ENCODE measurements at regions not wholly inside any gene's neighbourhood (a gene's known extent, or its start where the extent isn't known, plus 50 kb on each side); places are given as distances from the start of the nearest gene placed in this dataset.

GRCh38 chr10:20405761-20406160 is 491.4 kb downstream of the NEBL start:
- no peak overlapping the region for H3K4me3 ChIP-seq (ENCODE audit: low read depth in 1 of 3, low read length in 3 of 3)
- TF ChIP-seq ATF3 (IDR thresholded peaks at IDR 0.05) (no peak), CTCF (IDR thresholded peaks at IDR 0.05; ENCODE audit: low read depth, low read length, missing input control) (no peak), REST (IDR thresholded peaks at IDR 0.05) (no peak), FOXA2 (IDR thresholded peaks at IDR 0.05) (no peak), MAX (IDR thresholded peaks at IDR 0.05) (no peak), TAF1 (conservative IDR thresholded peaks at IDR 0.05) (no peak), SP1 (IDR thresholded peaks at IDR 0.05) (no peak), YY1 (IDR thresholded peaks at IDR 0.05) (no peak)
- H3K9ac ChIP-seq (ENCODE audit: low read depth in 1 of 2, low read length in 2 of 2) = no peak overlapping the region
- WGBS = 72% methylated on average over 4 of the region's 4 CpGs
- no peaks in the 10 kb centered on the region for H3K9me3 ChIP-seq (ENCODE audit: control insufficient read depth in 4 of 4, low read length in 3 of 4)
- DNase-seq (ENCODE audit: low spot score) = no peak
- no peak overlapping the region for H3K27ac ChIP-seq (ENCODE audit: low read depth in 1 of 2, low read length in 2 of 2)
- H3K4me1 ChIP-seq (ENCODE audit: control insufficient read depth in 4 of 4, insufficient read depth in 4 of 4, low read length in 3 of 4) = no peaks in the 10 kb centered on the region
- no peaks in the 10 kb centered on the region for H3K27me3 ChIP-seq (ENCODE audit: control insufficient read depth in 4 of 4, insufficient read depth in 4 of 4, low read length in 3 of 4)
- H3K36me3 ChIP-seq (ENCODE audit: control insufficient read depth in 4 of 4, insufficient read depth in 3 of 4, low read depth in 1 of 4, low read length in 3 of 4) = no peaks in the 10 kb centered on the region

- DNase-seq (ENCODE audit: low spot score) = no peak
- no peaks in the 10 kb centered on the region for H3K4me1 ChIP-seq (ENCODE audit: control insufficient read depth in 4 of 4, insufficient read depth in 4 of 4, low read length in 3 of 4)
- TF ChIP-seq RAD21 (IDR thresholded peaks at IDR 0.05) = no peak
- no peak for TF ChIP-seq SP1 (IDR thresholded peaks at IDR 0.05)
- TF ChIP-seq FOXA2 (IDR thresholded peaks at IDR 0.05) = no peak
- no peak for TF ChIP-seq NR2F2 (IDR thresholded peaks at IDR 0.05)
- TF ChIP-seq ATF3 (IDR thresholded peaks at IDR 0.05) = no peak
- no peak for TF ChIP-seq CTCF (IDR thresholded peaks at IDR 0.05; ENCODE audit: low read depth, low read length, missing input control)
- no peak for TF ChIP-seq EGR1 (IDR thresholded peaks at IDR 0.05; ENCODE audit: low read depth in 2 of 2)
- TF ChIP-seq RXRA (IDR thresholded peaks at IDR 0.05) = no peak
- TF ChIP-seq FOXA1 (IDR thresholded peaks at IDR 0.05) = no peak
- TF ChIP-seq JUND (IDR thresholded peaks at IDR 0.05) = no peak
- H3K27ac ChIP-seq (ENCODE audit: low read depth in 1 of 2, low read length in 2 of 2) = no peak overlapping the region
- no peaks in the 10 kb centered on the region for H3K27me3 ChIP-seq (ENCODE audit: control insufficient read depth in 4 of 4, insufficient read depth in 4 of 4, low read length in 3 of 4)
- no peaks in the 10 kb centered on the region for H3K9me3 ChIP-seq (ENCODE audit: control insufficient read depth in 4 of 4, low read length in 3 of 4)
- H3K4me3 ChIP-seq (ENCODE audit: low read depth in 1 of 3, low read length in 3 of 3) = no peak overlapping the region
- WGBS = 59% methylated on average over 2 of the region's 2 CpGs
- H3K9ac ChIP-seq (ENCODE audit: low read depth in 1 of 2, low read length in 2 of 2) = no peak overlapping the region
- no peaks in the 10 kb centered on the region for H3K36me3 ChIP-seq (ENCODE audit: control insufficient read depth in 4 of 4, insufficient read depth in 3 of 4, low read depth in 1 of 4, low read length in 3 of 4)
These were observed 492.1 kb downstream of the NEBL start for GRCh38 chr10:20405050-20405449.

All from liver (tissue), 8 donors.